ENCODE measurements at regions not wholly inside any gene's neighbourhood (a gene's known extent, or its start where the extent isn't known, plus 50 kb on each side); places are given as distances from the start of the nearest gene placed in this dataset.

GRCh38 chr2:120802158-120802557, 66.5 kb downstream of the GLI2 start:
- intact Hi-C loops (cut with micrococcal nuclease; ENCODE audit: unreplicated experiment) (no loop called here), in situ Hi-C loops (cut with HindIII; ENCODE audit: extremely low pct_ligation_motif_present, low pct_unique_long_range_greater_than_20kb) (no loop called here)
- H3K9ac ChIP-seq (ENCODE audit: insufficient read depth, low read depth, low read length) = no peak overlapping the region
- H3K4me2 ChIP-seq (ENCODE audit: low read depth, low read length) = no peak overlapping the region
- H3K36me3 ChIP-seq (replicated peaks in 1 of 2; ENCODE audit: control insufficient read depth in 1 of 2, insufficient read depth in 2 of 2, low read length in 2 of 2) = no peaks in the 10 kb centered on the region
- POLR2A ChIA-PET = no interaction called here
- H3K79me2 ChIP-seq (ENCODE audit: insufficient read depth, low read length) = no peaks in the 10 kb centered on the region
- no peak overlapping the region for H3K27ac ChIP-seq (ENCODE audit: extremely low read length, insufficient read depth, low read length)
- H3K4me3 ChIP-seq (replicated peaks in 1 of 3; ENCODE audit: insufficient read depth in 1 of 3, low read depth in 2 of 3, low read length in 3 of 3) = no peak overlapping the region
- peak; percentile 37 for ATAC-seq
- no peak overlapping the region for H2AFZ ChIP-seq (ENCODE audit: low read length)
- H3K27me3 ChIP-seq (ENCODE audit: control insufficient read depth in 1 of 2, insufficient read depth in 2 of 2, low read length in 2 of 2) = peaks cover 12 to 78% of the 10 kb centered on the region in 2 experiments; a peak in 3 of 5 replicates
- no peaks in the 10 kb centered on the region for H3K4me1 ChIP-seq (ENCODE audit: insufficient read depth, low read length)
- WGBS (ENCODE audit: low lambda C conversion rate) = 4% methylated on average over 5 of the region's 5 CpGs
- FAIRE-seq = no peak
- peaks cover 6% of the 10 kb centered on the region; the same call in 1 of the 2 replicates for H4K20me1 ChIP-seq (ENCODE audit: insufficient read depth, low read length)
- H3K9me3 ChIP-seq (ENCODE audit: low read length) = no peaks in the 10 kb centered on the region
- BruUV-seq (replicated peaks) = no TSS peak
- CTCF ChIA-PET (ENCODE audit: low intra/inter-chr PET ratio, low total read pairs) = no interaction called here
- no peak for DNase-seq (ENCODE audit: low spot score)
- TF ChIP-seq AHDC1 (CRISPR knock-in tag; IDR thresholded peaks at IDR 0.05; ENCODE audit: borderline replicate concordance) = no peak
- no peak for TF ChIP-seq CREBL2 (CRISPR knock-in tag; IDR thresholded peaks at IDR 0.05; ENCODE audit: borderline replicate concordance)
- TF ChIP-seq ZNF672 (CRISPR knock-in tag; IDR thresholded peaks at IDR 0.05) = no peak
- no peak for TF ChIP-seq NFE2L2 (IDR thresholded peaks at IDR 0.05; ENCODE audit: low read length)
- TF ChIP-seq ZNF503 (CRISPR knock-in tag; IDR thresholded peaks at IDR 0.05) = no peak
- no peak for TF ChIP-seq NFIC (IDR thresholded peaks at IDR 0.05; ENCODE audit: low read length)
- TF ChIP-seq ZNF709 (CRISPR knock-in tag; IDR thresholded peaks at IDR 0.05) = no peak
- no peak for TF ChIP-seq MATR3 (CRISPR knock-in tag; IDR thresholded peaks at IDR 0.05)
- TF ChIP-seq RFXANK (CRISPR knock-in tag; IDR thresholded peaks at IDR 0.05) = no peak
- no peak for TF ChIP-seq TRIM22 (IDR thresholded peaks at IDR 0.05)
- no peak for TF ChIP-seq MYPOP (CRISPR knock-in tag; IDR thresholded peaks at IDR 0.05)

Measured in HepG2 (cell line).